Hematopoietic multipotent progenitor cell treated with erythropoietin and hydrocortisone succinate and interleukin-3 and kit ligand, for 4 days (in vitro differentiated cells): ENCODE measurements at regions not wholly inside any gene's neighbourhood (a gene's known extent, or its start where the extent isn't known, plus 50 kb on each side); places are given as distances from the start of the nearest gene placed in this dataset.
"Not testable (repeated sequence)": the region's sequence is repeated elsewhere in the genome, so short reads cannot be mapped to it uniquely, and the experiment has no call there.

Experiments used
- DNase-seq: peaks from one replicate; pipeline ENCODE4 v3.0.0-alpha.2; 2015

GRCh38 chr5:67732471-67732870 is 483.1 kb upstream of the PIK3R1 start:
- DNase-seq = no peak

GRCh38 chr5:67731886-67732285 is 483.7 kb upstream of the PIK3R1 start:
- no peak for DNase-seq

GRCh38 chr5:67730917-67731474 is 484.6 kb upstream of the PIK3R1 start:
- no peak for DNase-seq

- DNase-seq = no peak
Observed at GRCh38 chr5:67728326-67728890, 487.1 kb upstream of the PIK3R1 start.

GRCh38 chr5:67725604-67726003 is 490.0 kb upstream of the PIK3R1 start:
- DNase-seq = no peak

GRCh38 chr5:67724412-67725135 is 491.0 kb upstream of the PIK3R1 start:
- no peak for DNase-seq

- DNase-seq = no peak
Observed at GRCh38 chr5:67723873-67724272, 491.7 kb upstream of the PIK3R1 start.

- DNase-seq = not testable (repeated sequence)
Observed at GRCh38 chr5:67722582-67722981, 493.0 kb upstream of the PIK3R1 start.

GRCh38 chr5:67720162-67720772 is 495.3 kb upstream of the PIK3R1 start:
- DNase-seq = no peak

- no peak for DNase-seq
Observed at GRCh38 chr5:67702008-67702407, 505.4 kb upstream of the CD180 start.

GRCh38 chr5:67699560-67699959 is 503.0 kb upstream of the CD180 start:
- no peak for DNase-seq

- DNase-seq = no peak
Observed at GRCh38 chr5:67696446-67696845, 499.8 kb upstream of the CD180 start.

- no peak for DNase-seq
Observed at GRCh38 chr5:67695369-67695768, 498.8 kb upstream of the CD180 start.

- no peak for DNase-seq
Observed at GRCh38 chr5:67694810-67695191, 498.2 kb upstream of the CD180 start.

- DNase-seq = no peak
Observed at GRCh38 chr5:67693956-67694809, 497.6 kb upstream of the CD180 start.

GRCh38 chr5:67686746-67687145 is 490.1 kb upstream of the CD180 start:
- DNase-seq = no peak

GRCh38 chr5:67681703-67682102 is 485.1 kb upstream of the CD180 start:
- DNase-seq = no peak

- no peak for DNase-seq
Observed at GRCh38 chr5:67680099-67680498, 483.5 kb upstream of the CD180 start.

GRCh38 chr5:67679184-67679841 is 482.7 kb upstream of the CD180 start:
- no peak for DNase-seq

GRCh38 chr5:67678594-67678993 is 482.0 kb upstream of the CD180 start:
- DNase-seq = no peak

- no peak for DNase-seq
Observed at GRCh38 chr5:67677422-67677970, 480.9 kb upstream of the CD180 start.

- no peak for DNase-seq
Observed at GRCh38 chr5:67676863-67677262, 480.3 kb upstream of the CD180 start.
